GM18870 (cell line): ENCODE measurements at regions not wholly inside any gene's neighbourhood (a gene's known extent, or its start where the extent isn't known, plus 50 kb on each side); places are given as distances from the start of the nearest gene placed in this dataset.

Source experiments
- ATAC-seq: cut with Tn5 transposase; IDR thresholded peaks from one replicate; pipeline ENCODE4 v1.9.1; 2021; ENCODE audit warnings: moderate library complexity; ENCODE audit not compliant: unreplicated experiment

- no peak for ATAC-seq
Observed at GRCh38 chr12:105832806-105833205, 305.9 kb downstream of the NUAK1 start.

GRCh38 chr12:105834496-105834895, 304.3 kb downstream of the NUAK1 start:
- ATAC-seq = no peak

- ATAC-seq = no peak
Observed at GRCh38 chr12:105835580-105836241, 303.0 kb downstream of the NUAK1 start.

- ATAC-seq = no peak
Observed at GRCh38 chr12:105836242-105836622, 302.5 kb downstream of the NUAK1 start.

- no peak for ATAC-seq
Observed at GRCh38 chr12:105839629-105840127, 299.1 kb downstream of the NUAK1 start.

GRCh38 chr12:105840384-105840783, 298.4 kb downstream of the NUAK1 start:
- ATAC-seq = no peak

- no peak for ATAC-seq
Observed at GRCh38 chr12:105841840-105842239, 296.9 kb downstream of the NUAK1 start.

- ATAC-seq = no peak
Observed at GRCh38 chr12:105843561-105843960, 295.2 kb downstream of the NUAK1 start.

- ATAC-seq = no peak
Observed at GRCh38 chr12:105843986-105844760, 294.6 kb downstream of the NUAK1 start.

GRCh38 chr12:105846331-105846730, 292.4 kb downstream of the NUAK1 start:
- no peak for ATAC-seq

GRCh38 chr12:105847068-105847467, 291.7 kb downstream of the NUAK1 start:
- ATAC-seq = no peak

- no peak for ATAC-seq
Observed at GRCh38 chr12:105848286-105848685, 290.5 kb downstream of the NUAK1 start.

- no peak for ATAC-seq
Observed at GRCh38 chr12:105850103-105850968, 288.4 kb downstream of the NUAK1 start.

- no peak for ATAC-seq
Observed at GRCh38 chr12:105852496-105852895, 286.3 kb downstream of the NUAK1 start.

GRCh38 chr12:105852951-105853350, 285.8 kb downstream of the NUAK1 start:
- no peak for ATAC-seq

GRCh38 chr12:105854071-105854470, 284.7 kb downstream of the NUAK1 start:
- ATAC-seq = no peak

- ATAC-seq = no peak
Observed at GRCh38 chr12:105855361-105856047, 283.2 kb downstream of the NUAK1 start.

GRCh38 chr12:105856048-105856405, 282.7 kb downstream of the NUAK1 start:
- ATAC-seq = no peak

GRCh38 chr12:105858981-105859710, 279.6 kb downstream of the NUAK1 start:
- no peak for ATAC-seq

GRCh38 chr12:105860561-105861207, 278.1 kb downstream of the NUAK1 start:
- no peak for ATAC-seq
